NOMO-1 (cell line): ENCODE measurements at regions not wholly inside any gene's neighbourhood (a gene's known extent, or its start where the extent isn't known, plus 50 kb on each side); places are given as distances from the start of the nearest gene placed in this dataset.

Experiments
- DNase-seq, 2 experiments: peaks; one replicate each; lab custom pipeline; 2025; ENCODE audit not compliant: unreplicated experiment in 2 of 2; lab: John Stamatoyannopoulos, UW

DNA sequence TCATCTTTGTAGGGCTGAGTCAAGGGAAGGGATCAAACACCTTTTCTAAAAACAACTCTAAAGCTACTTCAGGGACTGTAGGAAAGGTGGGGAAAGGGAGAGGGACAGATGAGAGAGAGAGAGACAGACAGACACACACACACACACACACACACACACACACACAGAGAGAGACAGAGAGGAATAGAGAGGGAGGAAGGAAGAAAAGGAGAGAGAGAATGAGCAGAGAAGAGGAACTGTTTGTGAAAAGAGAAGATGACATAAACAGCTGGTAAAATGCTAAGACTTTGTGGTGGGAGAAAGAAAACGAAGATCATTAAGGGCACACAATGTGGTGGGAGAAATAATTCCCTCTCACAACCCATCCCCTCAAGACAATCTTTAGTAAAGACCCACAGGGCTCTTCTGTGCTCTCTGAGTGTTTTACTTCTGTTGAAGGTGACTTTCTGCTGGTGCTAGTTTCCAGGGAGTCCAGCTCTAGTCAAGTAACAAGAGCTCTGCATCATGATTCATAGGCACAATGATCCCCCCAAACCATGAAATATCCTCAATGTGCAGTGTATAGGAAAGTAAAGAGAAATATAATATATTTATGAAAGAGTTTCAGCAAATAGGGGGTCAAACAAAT is 77.2 kb upstream of the STK17B start:
- peak in 1 of 2 experiments; percentile 35 for DNase-seq

GRCh38 chr2:196249171-196249570 is 77.8 kb upstream of the STK17B start:
- DNase-seq: no peak

DNA sequence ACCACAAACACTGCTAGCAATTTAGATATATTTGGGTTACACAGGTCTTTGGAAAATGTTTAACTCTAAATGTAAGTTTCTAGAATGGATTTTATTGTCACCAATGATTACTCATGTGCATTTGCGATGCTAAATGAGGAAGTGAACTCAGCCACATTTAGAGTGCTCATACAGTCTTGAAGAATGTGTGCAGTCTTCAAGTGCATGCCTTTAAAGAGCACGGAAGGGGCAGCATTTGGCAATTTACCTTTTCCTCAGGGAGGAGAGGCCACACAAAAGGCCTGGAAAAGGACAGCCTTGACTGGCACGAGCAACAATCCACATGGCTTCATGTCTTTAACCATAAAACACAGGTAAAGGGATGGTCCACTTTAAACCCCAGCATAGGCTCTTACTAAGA is 78.5 kb upstream of the STK17B start:
- peak; percentile 42 to 82 for DNase-seq

GRCh38 chr2:196251132-196251531 is 79.8 kb upstream of the STK17B start:
- no peak for DNase-seq

- DNase-seq: no peak
Measured at GRCh38 chr2:196252408-196253115, 81.2 kb upstream of the STK17B start.

GRCh38 chr2:196253116-196253480 is 81.7 kb upstream of the STK17B start:
- DNase-seq: no peak

- DNase-seq: no peak
Measured at GRCh38 chr2:196256585-196256984, 85.2 kb upstream of the STK17B start.

GRCh38 chr2:196257086-196257485 is 85.7 kb upstream of the STK17B start:
- DNase-seq: no peak

DNA sequence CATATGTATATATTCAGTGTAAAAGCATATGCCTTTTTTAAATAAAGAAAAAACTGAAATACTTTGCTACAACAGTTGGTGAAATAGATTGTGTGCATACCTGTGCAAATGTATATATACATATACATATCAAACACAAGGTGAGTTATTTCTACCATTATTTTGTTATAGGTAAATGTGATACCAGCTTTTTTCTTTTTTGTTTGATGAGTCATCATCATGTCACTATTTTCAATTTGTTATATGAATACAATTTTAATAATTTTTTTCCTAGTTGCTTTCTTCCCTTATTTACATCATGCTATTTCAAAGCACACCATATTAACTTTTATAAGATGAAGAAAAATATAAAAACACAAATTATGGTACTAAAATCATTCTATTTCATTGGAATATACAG is 87.0 kb upstream of the STK17B start:
- DNase-seq: no peak

DNA sequence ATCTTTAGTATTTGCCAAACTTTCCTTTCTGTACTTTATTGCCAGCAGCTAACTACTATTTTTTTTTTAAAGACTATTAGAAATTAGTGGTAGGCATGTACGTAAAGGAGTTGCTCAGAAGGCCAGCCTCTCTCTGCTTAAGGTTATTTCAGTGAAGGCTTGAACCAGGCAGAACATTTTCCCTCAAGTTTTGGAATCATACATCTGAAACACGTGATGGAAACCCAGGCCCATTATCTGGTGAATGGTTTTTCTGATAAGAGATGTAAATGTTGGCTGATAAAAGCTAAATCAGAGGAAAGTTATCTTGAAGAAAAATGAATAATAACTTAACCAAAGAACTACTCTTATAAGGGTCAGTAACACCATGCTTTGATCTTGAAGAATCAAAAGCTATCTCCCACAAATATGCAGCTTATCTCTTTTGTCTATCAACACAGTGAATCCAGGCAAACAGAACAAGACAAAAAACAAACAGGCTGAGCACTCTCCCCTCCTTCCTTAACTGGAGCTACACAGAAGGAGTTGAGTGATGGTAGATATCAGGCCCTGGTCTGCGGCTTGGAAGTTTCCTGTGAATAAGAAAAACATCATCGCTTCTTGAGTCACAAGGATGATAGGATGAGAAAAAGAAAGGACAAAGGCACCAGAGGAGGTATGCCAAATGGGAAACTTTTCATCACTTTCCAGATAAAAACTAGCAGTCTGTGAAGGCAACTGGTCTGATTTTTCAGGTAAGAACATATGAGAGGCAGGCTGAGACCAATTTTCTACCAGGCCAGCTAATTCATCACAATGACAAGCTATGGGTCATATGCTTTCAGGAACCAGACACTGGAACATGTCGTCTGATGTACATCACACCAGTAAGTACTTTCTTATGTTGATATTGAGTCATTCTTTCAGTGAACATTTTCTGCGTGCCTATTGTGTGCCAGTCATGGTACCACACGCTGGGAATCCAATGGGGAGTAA is 88.4 kb upstream of the STK17B start:
- DNase-seq: no peak

DNA sequence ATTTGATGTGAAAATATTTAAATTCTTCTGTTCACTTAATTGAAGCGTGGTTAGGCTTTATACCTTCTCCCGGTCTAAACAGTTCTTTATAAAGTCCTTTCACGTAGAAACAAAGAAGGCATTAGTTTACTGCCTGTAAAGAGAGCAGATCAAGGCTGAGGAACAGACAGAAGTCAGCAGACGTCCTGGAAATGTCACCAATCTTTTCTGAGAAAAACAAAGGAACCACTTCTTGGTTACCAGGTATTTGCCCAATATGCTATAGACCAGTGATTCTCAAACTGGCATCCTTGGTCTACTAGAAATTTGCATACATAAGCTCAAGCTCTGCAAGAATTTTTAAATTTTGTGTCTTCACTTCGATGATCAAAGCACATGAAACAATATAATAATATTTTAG is 89.2 kb upstream of the STK17B start:
- DNase-seq: no peak

DNA sequence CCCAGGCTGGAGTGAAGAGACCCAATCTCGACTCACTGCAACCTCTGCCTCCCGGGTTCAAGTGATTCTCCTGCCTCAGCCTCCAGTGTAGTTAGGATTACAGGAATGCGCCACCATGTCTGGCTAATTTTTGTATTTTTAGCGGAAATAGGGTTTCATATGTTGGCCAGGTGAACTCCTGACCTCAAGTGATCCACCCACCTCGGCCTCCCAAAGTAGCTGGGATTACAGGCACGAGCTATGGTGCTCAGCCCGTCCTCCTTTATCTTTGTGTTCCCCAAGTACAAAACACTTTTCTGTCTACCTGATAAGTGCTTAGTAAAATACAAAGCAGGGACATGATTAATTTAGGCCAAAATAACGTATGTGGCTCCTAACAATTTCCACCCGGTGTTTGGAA is 91.2 kb upstream of the STK17B start:
- no peak for DNase-seq

GRCh38 chr2:196263181-196263747 is 91.9 kb upstream of the STK17B start:
- DNase-seq: peak; percentile 35 to 79

GRCh38 chr2:196266351-196266750 is 95.0 kb upstream of the STK17B start:
- no peak for DNase-seq

DNA sequence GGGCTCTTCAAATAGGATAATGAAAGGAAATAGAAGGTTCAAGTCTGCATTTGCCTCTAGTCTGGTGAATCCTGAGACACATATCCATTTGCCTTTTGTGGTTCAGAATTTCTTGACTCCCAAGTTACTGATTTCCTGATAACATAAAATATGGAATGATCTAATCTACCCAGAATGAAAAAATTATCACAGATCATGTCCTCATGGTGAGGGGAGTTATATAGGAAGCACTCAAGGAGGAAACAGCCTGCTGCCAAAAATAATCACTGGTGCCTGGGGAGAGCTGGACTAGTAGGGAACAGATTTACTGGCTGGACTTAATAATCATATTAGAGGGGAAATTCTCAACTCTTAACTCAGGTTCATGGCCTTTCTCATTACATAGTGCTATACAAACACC is 95.5 kb upstream of the STK17B start:
- no peak for DNase-seq

GRCh38 chr2:196268025-196268424 is 96.6 kb upstream of the STK17B start:
- peak in 1 of 2 experiments; percentile 44 for DNase-seq

DNA sequence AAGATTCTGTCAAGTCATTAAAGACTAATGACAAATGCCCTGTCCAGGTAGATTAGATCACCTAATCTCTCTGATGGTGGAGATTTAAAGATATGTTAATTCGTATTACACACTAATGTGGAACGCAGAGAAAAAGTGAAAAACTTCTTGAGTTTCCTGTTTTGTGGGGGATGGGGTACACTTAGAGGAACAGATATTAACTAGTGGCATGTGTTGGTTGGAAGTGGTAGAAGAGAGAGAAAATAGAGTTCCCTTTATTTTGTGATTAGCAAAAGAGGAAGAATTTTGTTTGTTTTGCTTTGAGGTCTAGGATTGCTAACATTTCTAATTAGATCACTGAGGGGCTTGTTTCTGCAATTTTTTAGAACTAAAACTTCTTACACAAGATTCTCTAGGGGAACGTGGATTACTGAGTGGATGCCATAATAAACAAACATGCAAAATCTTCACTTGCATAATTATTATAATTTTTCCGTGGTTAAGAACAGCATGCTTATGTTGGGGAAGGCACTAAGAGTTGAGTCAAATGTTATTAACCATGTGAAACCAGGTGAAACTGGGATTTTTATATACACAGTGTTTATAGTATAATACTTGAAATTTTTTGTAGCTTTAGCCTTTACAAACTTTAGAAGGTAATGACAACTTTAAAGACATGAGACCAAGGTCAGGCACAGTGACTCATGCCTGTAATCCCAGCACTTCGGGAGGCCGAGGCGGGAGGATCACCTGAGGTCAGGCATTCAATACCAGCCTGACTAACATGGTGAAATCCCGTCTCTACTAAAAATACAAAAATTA is 97.4 kb upstream of the STK17B start:
- DNase-seq: peak; percentile 90 to 96

- no peak for DNase-seq
Measured at GRCh38 chr2:196271795-196272194, 100.4 kb upstream of the STK17B start.

DNA sequence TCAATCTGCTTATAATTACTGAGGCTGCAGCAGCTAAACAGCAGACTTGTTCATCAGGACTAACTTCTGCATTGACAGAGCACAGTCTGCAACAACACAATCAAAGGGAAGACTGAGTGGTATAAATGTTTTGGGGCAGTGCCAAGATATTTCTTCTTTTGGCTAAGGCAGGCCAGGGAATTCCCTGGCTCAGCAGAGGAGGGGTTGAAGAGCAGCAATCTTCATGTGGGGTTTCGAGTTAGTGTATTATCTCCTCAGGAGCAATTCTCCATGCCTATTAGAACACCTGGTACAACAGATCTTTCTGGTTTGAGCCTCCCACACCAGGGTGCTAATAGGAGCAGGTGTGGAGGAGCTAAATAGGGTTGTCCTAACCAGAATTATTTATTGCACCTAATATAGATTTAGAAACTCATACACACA is 103.0 kb upstream of the STK17B start:
- DNase-seq: no peak

- DNase-seq: no peak
Measured at GRCh38 chr2:196275646-196276352, 104.4 kb upstream of the STK17B start.
